Keratinocyte (primary cell): ENCODE measurements at regions not wholly inside any gene's neighbourhood (a gene's known extent, or its start where the extent isn't known, plus 50 kb on each side); places are given as distances from the start of the nearest gene placed in this dataset.

Experiments used
- CTCF ChIP-seq, 3 experiments: IDR thresholded peaks in 1 of 3; conservative IDR thresholded peaks in 1 of 3; optimal IDR thresholded peaks in 1 of 3; 2 replicates in 2 of 3; 3 replicates in 1 of 3; pipeline versions ENCODE3 to v1.5.1; 2011; ENCODE audit warnings: low read length in 3 of 3, mild to moderate bottlenecking in 3 of 3, moderate library complexity in 2 of 3, control low read depth in 1 of 3, inconsistent platforms in 1 of 3; ENCODE audit not compliant: insufficient read depth in 2 of 3; ENCODE audit errors: extremely low read depth in 1 of 3
- EZH2 ChIP-seq: IDR thresholded peaks from one replicate; pipeline ENCODE4 v1.6.1; 2012; ENCODE audit warnings: inconsistent platforms, mild to moderate bottlenecking, low read length, moderate library complexity

GRCh38 chr4:152234571-152234970 lies 301.3 kb downstream of the FBXW7 start:
- TF ChIP-seq CTCF (optimal IDR thresholded peaks at IDR 0.05 in 1 of 3, IDR thresholded peaks at IDR 0.05 in 1 of 3, conservative IDR thresholded peaks at IDR 0.05 in 1 of 3; ENCODE audit: extremely low read depth in 1 of 3, insufficient read depth in 2 of 3, low read length in 3 of 3): no peak
- no peak for TF ChIP-seq EZH2
